DMS153 (cell line): ENCODE measurements at regions not wholly inside any gene's neighbourhood (a gene's known extent, or its start where the extent isn't known, plus 50 kb on each side); places are given as distances from the start of the nearest gene placed in this dataset.
"Not testable (repeated sequence)": the region's sequence is repeated elsewhere in the genome, so short reads cannot be mapped to it uniquely, and the experiment has no call there.

ENCODE experiments used
- DNase-seq: peaks from one replicate; lab custom pipeline; 2025; lab: John Stamatoyannopoulos, UW

DNA sequence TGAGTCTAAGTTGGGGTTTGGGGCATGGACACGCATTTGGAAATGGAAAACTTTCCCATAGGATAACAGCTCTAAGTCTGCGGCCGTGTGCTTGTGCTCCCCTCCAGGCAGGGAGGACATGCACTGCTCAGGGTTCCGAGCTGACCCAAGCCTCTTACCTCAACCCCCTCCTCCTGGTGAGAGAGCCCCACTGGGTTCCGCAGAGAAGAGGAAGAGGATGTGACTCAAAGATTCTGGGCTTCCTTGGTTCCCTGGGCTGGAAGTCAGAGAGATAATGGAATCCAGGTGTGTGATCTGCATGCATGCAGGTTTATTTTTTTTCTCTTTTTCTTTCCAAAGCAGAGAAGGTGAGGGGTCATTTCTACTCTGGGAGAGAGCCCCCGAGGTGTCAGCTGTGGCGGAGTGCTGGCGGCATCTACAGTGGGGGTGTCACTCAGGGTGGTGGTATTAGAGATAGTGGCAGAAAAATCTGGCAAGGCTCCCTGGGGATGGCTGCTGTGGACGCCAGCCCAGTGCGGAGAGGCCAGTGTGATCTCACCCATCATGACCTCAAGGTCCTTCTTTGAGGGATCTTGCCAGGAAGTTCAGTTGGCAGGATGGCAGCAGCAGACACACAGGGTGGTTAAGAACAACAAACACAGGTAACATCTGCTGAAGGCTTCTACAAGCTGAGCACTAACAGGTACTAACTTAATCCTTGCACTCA, 168.7 kb upstream of the HAND2 start:
- DNase-seq = no peak

DNA sequence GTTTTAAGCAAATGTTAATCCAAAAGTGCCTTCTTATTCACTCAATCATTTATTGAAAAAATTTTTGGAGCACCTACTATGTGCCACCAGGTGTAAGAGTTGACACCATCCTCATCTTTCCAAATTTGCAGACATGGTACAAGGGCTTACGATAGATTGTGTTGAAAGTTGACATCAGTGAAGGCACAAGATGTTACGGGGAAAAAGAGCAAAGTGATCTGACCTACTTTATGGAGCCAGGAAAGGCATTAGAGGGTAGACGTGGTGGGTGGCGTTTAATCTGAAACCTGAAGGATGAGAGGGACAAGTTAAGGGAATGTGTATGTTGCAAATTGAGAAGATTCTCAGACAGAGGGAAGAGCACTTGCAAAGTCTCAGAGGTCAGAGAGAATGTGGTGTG, 167.8 kb upstream of the HAND2 start:
- no peak for DNase-seq

DNA sequence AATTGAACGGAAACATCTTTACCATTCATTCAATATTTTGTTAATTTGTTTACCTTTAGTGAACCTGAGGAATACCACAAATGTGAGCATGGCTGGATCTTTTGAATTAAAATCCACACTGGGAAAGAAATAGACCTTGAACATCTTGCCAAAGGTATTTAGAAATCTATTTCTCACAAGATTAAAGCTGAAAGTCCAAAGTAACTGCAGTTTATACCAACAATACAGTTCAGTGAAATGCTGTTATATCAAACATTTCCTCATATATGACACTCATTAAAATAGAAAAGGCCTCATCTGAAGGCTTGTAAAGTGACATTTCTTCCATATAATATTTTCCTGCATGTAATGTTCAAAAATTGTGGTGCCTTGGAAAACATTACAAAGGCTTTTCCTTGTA, 166.5 kb upstream of the HAND2 start:
- no peak for DNase-seq

DNA sequence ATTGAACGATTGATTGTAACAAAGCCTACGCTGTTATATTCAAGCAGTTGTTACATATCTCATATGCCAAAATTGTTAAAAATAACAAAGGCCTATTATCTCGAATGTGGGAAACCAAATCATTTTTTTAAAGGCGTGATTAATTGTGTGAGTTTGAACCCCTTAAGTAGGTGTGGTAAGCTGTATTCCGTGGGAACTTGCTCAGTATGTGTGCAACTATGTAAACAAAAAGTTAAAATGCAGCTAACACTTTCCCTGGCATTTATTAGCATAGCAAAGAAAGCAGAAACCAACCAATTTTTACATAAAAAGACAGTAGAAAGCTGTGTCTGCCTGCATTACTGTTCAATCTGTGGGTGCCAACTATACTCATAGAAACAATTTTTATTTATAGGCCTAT, 166.0 kb upstream of the HAND2 start:
- no peak for DNase-seq

DNA sequence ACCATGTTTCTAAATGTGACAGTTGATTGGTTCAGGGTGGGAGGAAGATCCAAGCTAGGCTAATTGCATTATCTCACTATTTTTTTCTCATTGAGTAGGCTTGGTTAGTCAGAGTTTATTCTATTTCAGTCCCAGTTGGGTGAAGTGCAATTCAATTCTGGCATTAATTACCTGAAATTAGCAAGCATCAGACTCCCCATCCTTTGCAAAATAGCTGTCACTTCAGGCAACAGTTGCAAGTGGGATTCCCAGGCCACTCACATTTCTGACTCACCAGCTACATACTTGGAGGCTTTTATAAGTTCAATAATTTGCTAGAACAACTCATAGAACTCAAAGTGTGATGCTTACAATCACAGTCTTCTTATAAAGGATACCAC, 155.8 kb upstream of the HAND2 start:
- DNase-seq = no peak

DNA sequence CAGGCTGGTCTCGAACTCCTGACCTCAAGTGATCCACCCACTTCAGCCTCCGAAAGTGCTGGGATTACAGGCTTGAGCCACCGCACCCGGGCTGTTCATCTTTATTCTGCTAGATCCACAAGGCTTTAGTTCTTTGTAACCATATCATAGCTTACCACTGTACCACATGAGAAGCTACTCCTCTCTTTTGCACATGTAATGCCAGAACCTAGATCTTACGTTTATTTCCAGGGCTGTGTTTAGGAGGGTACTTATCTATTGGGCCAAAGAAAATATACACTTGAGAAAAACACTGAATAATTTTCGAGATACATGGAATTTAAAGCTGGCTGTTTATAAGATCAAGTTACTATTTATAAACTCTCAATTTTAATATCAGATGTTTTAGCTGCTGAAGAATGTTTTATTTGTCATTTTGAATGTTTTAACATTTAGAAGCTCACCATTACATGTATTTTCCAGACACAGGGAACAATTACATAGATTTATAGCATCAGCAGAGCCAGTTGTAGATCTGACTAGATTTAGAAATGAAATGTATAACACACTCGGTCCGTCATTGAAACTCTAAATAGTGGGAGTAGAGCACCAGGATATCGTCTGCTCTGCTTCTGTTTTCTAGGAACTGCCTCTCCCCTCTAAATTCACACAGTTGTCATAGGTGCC, 155.3 kb upstream of the HAND2 start:
- no peak for DNase-seq

DNA sequence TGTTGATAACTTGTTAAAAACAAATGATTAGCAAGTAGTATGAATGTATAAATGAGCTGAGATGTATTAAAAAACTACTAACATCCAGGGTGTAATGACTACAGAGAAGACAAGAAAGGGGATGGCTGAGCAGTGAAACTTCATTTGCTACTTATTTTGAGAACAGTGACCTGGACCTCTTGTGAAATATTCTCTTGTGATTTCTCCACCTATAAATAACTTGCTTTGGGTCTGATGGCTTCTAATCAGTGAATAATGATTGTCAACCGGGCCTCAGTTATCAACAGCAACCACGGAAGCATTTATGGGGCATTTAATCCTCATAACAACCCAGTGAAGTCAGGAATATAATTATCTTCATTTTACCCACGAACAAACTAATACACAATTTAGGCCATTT, 154.2 kb upstream of the HAND2 start:
- DNase-seq = no peak

DNA sequence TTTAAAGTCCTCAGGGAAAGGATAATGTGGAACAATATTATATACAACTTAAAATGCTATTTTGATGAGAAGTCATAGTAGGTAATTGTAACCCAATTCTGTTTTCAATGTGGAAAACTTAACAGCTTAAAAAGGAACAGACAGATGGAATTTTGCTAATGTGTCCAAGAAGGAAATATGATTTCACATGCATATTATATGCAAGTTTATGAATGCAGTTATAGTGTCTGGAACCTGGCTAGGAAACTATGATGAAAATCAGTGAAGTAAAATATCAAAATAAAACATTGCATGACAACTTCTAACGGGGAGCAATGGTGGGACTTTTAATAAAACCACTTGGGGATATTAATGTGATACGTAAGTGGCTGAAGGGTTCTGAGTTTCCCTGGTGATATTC, 152.6 kb upstream of the HAND2 start:
- DNase-seq = no peak

DNA sequence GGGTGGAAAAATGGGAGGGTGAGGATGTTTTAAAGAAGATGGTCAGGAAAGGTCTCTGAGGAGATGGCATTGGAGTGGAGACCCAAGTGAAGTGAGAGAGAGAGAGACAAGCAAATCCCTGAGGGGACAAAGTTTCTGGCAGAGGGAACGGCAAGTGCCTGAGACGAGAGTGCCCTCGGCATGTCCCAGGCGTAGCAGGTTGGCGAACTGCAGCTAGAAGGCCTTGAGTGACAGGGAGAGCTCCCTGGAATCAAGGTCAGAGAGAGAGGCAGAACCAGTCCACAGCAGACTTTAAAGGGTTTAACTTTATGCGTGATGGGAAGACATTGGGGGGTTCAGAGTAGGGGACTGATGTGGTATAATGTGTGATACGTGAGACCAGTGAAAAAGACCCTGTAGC, 150.2 kb upstream of the HAND2 start:
- DNase-seq = no peak

DNA sequence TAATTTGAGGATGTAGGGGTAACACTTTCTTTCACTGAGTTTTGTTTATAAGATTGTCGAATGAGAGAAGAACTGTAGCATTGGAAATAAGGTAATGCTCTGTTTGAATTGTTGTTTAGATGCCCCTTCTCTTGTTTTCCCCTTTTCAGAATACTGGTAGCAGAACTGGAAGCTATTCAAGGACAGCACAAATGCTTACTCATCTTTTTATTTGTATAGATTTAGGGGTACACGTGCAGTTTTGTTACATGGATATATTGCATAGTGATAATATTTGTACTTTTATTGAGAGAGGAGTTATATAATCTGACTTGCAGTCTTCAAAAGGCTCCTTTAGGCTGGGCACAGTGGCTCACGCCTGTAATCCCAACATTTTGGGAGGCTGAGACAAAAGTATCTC, 145.4 kb upstream of the HAND2 start:
- no peak for DNase-seq

DNA sequence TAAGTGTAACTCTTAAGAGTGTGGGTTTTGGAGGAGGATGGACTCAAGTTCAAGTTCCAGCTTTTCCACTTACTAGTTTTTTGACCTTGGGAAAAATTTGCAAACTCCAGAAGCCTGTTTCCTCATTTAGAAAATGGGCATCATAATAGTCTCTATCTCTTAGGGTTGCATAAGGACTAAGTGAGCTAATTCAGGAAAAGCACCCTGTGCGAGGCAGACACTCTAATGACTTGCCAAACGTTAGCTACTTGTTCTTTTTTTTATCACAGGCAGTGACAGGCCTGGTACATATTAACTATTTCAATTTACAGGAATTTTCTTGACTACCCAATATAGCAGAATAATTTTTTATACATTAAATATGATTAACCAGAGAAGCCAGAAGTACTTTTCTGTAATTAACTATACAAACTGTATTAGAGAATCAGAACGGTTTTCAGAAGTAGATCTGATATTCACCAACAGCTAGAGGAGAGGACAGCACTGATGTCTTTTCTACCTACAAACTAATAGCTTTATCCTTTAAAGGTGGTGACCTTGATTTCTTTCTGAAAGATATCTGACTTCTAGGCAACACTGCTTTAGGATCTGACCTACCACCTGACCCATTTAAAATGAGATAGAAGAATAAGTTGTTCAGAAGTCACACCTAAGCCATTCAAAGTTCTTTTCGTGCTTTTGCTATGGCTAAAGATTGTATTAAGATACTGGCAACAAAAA, 139.6 kb upstream of the HAND2 start:
- DNase-seq = no peak

DNA sequence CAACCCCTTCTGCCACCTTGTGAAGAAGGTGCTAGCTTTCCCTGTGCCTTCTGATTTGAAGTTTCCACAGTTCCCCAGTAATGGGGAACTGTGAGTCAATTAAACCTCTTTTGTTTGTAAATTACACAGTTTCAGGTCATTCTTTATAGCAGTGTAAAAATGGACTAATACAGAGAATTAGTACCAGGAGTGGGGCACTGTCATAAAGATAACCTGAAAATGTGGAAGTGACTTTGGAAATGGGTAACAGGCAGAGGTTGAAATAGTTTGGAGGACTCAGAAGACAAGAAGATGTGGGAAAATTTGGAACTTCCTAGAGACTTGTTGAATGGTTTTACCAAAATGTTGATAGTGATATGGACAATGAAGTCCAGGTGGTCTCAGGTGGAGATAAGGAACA, 131.0 kb upstream of the HAND2 start:
- no peak for DNase-seq

DNA sequence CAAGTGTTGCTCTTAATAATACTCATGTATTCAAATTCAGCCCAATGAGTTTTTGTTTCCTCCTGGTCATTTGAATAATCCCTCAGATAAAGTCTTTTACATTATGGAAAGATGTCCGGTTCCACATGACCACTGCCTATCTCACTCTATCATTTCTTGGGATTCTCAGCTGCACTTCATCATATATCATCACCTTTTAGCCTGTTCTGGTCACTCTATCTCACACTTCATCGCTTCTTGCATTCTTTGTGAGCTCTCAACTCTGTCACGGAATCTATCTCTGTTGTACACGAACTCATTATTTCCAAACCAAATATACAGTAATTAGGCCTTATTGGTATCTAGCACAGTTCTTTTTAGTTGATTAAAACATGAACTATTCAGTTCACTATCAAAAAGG, 126.9 kb upstream of the HAND2 start:
- no peak for DNase-seq

DNA sequence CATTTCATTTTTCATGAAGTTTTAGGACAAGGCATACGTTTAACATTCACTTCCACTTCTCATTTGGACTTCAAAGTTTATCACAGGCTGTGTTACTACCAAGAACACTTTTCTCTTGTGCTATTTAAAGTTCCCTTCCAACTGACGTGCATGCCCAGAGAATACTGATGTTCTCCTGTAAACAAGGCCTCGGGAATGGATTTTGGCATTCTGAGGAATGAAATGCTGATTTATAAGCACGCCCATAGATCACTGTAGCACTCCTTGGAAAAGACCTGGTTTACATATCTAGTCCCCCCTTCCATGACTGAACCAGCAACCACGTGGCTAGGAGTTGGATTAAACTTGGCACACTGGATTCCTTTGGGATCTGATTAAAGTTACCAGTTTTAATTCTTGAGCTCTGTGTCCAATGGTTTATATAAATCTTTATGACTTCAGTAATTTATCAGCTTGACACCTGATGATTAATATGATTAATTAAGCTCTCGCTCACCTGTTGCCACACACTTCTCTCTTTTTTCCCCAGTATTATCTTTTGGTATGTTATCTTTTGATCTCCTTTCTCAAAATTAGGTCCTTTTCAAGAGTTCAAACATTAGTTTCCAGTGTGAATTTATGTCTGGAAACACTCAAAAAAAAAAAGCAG, 122.4 kb upstream of the HAND2 start:
- DNase-seq = no peak

DNA sequence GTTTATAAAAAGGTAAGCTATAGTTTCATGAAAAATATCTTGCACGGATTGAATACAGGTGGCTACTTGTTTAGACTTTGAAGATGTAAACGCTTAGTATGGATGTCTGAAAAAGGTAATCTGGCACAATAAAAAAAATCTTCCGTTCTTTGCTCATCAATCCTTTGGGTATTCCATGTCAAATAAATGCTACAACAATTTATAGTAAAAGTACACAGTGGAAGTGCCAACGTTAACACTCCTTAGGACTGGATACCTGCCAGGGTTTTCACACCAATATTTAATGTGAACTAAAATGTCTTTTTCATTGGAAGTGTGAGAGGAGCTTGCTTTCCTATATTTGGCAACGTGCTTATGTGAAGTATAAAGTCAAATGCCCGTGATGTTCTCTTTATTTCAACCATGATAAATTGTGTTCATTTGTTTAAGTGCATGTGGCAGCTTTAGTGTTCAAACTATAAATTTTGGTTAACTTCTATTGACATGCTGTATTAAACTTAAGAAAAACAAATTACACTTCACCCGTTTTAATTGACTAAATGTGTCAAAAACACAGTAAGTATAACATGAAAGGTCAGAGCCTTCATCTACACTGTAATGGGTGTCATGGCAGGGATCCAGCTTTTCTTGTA, 121.7 kb upstream of the HAND2 start:
- DNase-seq = no peak

DNA sequence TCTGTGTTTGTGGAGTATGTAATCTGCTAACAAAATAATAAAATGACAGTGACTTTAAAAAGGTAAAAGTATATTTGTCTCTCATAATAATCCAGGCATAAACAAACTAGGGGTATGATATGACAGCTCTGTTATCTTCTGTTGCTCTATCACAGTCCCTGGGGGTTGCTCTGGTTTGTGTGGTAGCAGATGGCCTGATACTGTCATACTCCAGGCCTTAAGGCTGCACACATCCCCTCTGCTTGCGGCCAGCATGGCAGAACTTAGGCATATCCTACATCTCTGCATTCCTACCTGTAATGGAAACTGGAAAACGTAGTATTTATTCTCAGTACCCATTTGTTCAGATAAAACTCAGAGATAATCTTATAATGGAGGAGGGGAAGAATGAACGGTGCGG, 117.9 kb upstream of the HAND2 start:
- no peak for DNase-seq

DNA sequence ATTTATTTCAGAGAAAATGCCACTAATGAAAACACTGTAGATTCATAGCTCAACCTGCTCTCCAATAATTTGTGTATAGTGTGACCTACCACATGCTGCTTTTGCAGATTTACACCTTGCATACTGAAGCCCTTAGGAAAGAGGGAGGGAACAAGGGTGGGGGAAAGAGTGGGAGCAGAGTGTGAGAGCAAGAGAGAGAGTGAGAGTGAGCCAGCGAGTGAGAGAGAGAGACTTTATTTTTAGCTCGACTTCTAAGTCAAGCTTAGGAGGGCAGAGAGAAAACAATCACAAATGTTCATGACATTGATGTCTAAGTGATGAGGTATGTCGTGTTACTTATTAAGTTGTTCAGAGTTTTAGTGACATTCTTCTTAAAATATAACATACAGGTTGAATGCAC, 112.5 kb upstream of the HAND2 start:
- no peak for DNase-seq

DNA sequence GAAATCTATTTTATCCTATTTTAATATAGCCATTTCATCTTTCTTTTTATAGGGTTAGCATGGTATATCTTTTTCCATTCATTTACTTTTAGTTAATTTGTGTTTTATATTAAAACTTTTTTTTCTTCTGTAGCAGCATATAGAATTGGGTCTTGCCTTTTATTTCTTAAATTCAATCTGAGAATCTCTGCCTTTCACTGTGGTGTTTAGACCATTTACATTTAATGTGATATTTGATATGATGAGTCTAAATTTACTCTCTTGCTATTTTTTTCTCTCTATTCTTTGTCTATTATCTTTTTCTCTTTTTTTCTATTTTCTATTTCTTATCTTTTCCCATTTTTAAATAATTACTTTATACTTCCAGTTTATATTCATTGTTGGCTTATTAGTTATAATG, 105.4 kb upstream of the HAND2 start:
- no peak for DNase-seq

DNA sequence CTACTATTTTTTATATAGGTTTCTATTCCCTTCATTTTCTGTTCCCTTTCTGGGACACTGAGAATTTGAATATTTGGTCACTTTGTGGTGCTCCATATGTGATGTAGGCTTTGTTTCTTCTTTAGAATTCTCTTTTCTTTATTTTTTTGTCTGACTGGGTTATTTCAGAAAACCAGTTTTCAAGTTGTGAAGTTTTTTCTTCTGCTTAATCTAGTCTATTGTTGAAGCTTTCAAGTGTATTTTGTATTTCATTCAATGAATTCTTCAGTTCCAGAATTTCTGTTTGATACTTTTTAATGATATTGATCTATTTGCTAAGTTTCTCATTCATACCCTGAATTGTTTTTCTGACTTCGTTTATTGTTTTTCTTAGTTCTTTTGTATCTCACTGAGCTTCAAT, 96.2 kb upstream of the HAND2 start:
- no peak for DNase-seq

DNA sequence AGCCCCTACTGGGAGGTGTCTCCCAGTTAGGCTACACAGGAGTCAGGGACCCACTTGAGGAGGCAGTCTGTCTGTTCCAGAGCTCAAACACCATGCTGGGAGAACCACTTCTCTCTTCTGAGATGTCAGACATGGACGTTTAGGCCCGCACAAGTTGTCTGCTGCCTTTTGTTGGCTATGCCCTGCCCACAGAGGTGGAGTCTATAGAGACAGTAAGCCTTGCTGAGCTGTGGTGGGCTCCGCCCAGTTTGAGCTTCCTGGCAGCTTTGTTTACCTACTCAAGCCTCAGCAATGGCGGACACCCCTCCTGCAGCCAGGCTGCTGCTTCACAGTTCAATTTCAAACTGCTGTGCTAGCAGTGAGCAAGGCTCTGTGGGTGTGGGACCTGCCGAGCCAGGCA, 88.6 kb upstream of the HAND2 start:
- not testable (repeated sequence) for DNase-seq

DNA sequence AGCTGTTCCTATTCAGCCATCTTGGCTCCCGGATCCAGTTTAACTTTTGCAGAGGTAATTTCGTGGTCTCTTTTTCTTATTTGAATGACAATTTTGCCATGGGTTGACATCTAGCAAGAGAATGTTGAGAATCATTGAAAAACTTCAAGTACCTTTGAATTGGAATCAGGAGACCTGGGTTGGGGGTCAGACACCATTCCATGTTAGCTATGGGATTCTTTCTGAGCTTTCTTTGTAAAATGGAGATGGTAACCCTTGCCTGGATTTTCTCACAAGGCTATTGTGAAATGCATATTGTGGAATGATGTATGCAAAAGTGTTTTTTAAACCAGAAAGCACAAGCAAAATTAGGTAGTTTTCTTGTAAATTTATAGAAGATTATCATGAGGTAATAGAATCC, 79.1 kb upstream of the HAND2 start:
- DNase-seq = no peak

DNA sequence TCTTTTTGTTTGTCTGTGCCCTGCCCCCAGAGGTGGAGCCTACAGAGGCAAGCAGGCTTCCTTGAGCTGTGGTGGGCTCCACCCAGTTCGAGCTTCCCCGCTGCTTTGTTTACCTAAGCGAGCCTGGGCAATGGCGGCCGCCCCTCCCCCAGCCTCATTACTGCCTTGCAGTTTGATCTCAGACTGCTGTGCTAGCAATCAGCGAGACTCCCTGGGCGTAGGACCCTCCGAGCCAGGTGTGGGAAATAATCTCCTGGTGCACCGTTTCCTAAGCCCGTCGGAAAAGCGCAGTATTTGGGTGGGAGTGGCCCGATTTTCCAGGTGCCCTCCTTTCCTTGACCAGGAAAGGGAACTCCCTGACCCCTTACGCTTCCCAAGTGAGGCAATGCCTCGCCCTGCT, 78.6 kb upstream of the HAND2 start:
- not testable (repeated sequence) for DNase-seq

DNA sequence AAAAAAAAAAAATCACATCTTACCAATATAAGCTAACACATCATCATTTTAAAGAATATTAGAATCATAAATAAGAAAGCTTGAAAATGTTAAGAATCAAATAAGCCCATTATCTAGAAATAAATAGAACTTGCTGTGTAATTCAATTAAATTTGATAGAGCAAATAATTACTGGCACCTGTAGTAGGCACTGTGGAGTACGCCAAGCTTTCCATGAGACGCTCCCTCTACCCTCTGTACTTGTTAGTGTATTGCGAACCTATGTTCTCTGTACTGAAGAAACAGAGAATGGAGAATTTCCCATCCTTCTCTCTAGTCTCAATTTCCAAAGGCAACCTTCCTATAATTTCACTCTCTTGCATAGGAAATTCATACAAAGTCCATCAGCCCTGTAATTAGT, 61.7 kb upstream of the HAND2 start:
- DNase-seq = no peak
